GM12891 (cell line): ENCODE measurements at regions not wholly inside any gene's neighbourhood (a gene's known extent, or its start where the extent isn't known, plus 50 kb on each side); places are given as distances from the start of the nearest gene placed in this dataset.

Experiments
- DNase-seq: peaks from one replicate; pipeline ENCODE4 v3.0.0; 2011; ENCODE audit warnings: low spot score; ENCODE audit not compliant: insufficient read length
- FAIRE-seq: peaks from 2 replicates; lab custom pipeline; 2011; peaks lifted over from hg19 to GRCh38; lab: Jason Lieb, UNC
- PAX5 ChIP-seq: IDR thresholded peaks from 2 replicates; pipeline ENCODE4 v1.6.1; 2011; ENCODE audit warnings: low read length, moderate library complexity, mild to moderate bottlenecking; ENCODE audit not compliant: insufficient read depth, severe bottlenecking
- POLR2A ChIP-seq: IDR thresholded peaks from 2 replicates; pipeline ENCODE4 v1.6.1; 2011; ENCODE audit warnings: low read depth, low read length, control low read depth
- POLR2AphosphoS5 ChIP-seq: IDR thresholded peaks from 2 replicates; pipeline ENCODE4 v1.6.1; 2011; ENCODE audit warnings: low read depth, low read length, control low read depth
- POU2F2 ChIP-seq: IDR thresholded peaks from 2 replicates; pipeline ENCODE4 v1.6.1; 2011; ENCODE audit warnings: low read depth, mild to moderate bottlenecking, control low read depth, low read length, moderate library complexity
- SPI1 ChIP-seq: IDR thresholded peaks from 2 replicates; pipeline ENCODE4 v1.6.1; 2011; ENCODE audit warnings: low read depth, low read length, control low read depth
- TAF1 ChIP-seq: IDR thresholded peaks from 2 replicates; pipeline ENCODE4 v1.6.1; 2011; ENCODE audit warnings: low read depth, low read length, control low read depth

DNA sequence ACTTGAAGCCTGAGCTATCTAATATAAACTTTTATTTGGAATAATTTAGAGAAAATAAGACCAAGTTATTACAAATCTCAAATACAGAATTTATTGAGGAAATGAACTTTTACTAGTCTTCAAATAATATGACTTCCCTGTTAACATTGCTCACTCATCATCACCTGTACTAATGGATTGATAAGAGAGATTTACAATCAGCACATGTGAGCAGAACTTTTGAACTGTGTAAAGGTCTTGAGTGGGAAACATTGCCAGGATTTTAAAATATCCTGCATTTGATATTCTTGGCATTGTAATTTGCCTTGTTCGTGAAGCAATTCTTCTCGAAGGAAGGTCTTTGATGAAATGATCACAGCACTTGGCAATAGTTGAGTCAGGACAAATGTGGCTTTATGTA lies 111.9 kb downstream of the FGF9 start:
- FAIRE-seq (no peak), DNase-seq (no peak)
- TF ChIP-seq SPI1 (no peak), POU2F2 (no peak), PAX5 (no peak), POLR2AphosphoS5 (no peak)

DNA sequence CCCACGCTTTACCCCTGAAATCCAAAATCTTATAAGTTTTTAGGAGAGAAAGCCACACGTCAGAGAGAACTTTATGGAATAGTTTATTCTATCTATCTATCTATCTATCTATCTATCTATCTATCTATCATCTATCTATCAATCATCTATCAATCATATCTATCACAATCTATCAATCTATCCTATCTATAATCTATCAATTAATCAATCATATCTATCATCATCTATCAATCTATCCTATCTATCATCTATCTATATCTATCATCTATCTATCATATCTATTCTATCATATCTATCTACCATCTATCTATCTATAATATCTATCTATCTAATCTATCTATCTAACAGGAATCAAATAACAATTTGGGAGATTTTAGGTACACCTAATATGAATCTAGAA lies 115.1 kb downstream of the FGF9 start:
- FAIRE-seq, result no peak
- DNase-seq, result no peak
- no peak for TF ChIP-seq POLR2A
- TF ChIP-seq POLR2AphosphoS5, result no peak
- no peak for TF ChIP-seq PAX5
- TF ChIP-seq POU2F2, result no peak
- TF ChIP-seq TAF1, result no peak
- TF ChIP-seq SPI1, result no peak

DNA sequence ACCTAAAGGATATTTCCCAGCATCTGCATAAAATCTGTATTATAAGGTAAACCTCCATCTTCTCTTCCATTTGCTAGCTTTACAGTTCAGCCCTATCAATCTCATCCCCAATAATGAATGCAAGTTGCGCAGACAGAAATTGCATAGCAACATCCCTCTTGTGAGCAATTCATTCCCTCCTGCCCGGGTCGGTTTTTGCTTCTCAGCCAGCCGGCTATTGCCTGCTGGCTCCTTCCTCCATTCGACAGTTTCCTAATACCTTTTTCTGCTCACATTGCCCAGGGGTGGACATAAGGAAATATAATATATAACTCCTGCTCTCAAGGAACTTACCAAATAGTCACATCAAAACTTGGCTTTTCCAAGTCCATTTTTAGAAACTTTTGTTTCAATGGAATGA lies 125.2 kb downstream of the FGF9 start:
- FAIRE-seq (no peak), DNase-seq (no peak)
- no peak for TF ChIP-seq SPI1

DNA sequence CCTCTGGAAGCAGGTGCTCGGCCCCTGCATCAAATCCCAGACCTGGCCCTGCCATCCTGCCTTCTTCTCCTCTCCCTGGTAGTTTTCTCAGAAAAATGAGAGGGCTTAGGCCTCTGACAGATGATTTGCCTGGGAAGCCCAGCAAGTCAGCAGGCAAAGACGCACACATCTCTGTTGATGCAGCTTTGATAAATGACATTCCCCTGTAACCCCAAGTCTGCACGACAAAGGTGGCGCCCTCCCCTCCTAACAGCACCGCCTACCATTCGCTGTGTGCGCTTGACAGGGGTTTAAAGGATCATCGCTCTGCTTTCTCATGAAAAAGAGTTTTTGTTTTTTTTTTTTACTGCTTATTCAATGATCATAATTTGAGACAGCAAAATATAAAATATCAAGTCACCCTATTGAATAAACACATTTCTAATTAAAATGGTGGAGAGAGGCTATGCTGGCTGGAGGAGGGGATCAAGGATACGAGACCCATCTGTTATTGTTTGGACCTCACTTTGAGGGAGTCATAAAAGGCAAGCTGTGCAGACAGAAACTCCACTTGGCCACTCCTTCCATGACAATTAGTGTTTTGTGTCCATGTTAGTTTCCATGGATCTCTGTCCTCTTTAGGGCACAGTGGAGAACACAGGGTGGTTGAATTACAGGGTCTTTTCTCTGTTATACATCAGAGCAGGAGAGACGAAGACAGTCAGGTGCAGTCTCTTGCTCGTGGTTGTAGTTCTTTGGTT lies 126.1 kb downstream of the FGF9 start:
- no peak for TF ChIP-seq PAX5
- TF ChIP-seq POLR2A, result no peak
- no peak for TF ChIP-seq POU2F2
- TF ChIP-seq TAF1, result no peak
- no peak for TF ChIP-seq POLR2AphosphoS5
- TF ChIP-seq SPI1, result no peak
- no peak for FAIRE-seq
- DNase-seq, result no peak

DNA sequence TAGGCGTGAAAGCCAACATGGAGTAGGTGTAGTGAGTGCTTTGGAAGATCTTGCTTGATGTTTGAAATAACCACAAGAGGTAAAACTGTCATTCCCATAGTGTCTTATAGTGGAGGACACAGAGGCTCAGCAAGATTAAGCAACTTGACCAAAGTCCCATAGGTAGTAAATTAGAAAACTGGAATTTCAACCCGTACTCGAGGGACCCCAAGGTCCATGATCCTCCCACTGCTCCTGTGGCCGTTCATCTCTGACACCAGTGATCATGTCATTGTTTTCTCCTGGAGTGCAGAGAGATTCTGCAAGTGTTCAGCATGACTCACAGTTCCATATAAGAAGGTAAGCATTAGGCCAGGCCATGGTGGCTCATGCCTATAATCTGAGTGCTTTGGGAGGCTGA lies 126.9 kb downstream of the FGF9 start:
- no peak for FAIRE-seq
- no peak for DNase-seq
- no peak for TF ChIP-seq POU2F2
- no peak for TF ChIP-seq TAF1
- TF ChIP-seq PAX5, result no peak
- TF ChIP-seq POLR2AphosphoS5, result no peak
- no peak for TF ChIP-seq SPI1
- TF ChIP-seq POLR2A, result no peak

- no peak for DNase-seq
- TF ChIP-seq POLR2AphosphoS5 (no peak), PAX5 (no peak), TAF1 (no peak), SPI1 (no peak), POLR2A (no peak), POU2F2 (no peak)
- FAIRE-seq, result no peak
Measured at GRCh38 chr13:21798181-21798580, 127.3 kb downstream of the FGF9 start.

GRCh38 chr13:21799671-21800070 lies 128.8 kb downstream of the FGF9 start:
- FAIRE-seq (no peak), DNase-seq (no peak)
- TF ChIP-seq TAF1 (no peak), PAX5 (no peak), POU2F2 (no peak), POLR2AphosphoS5 (no peak), POLR2A (no peak), SPI1 (no peak)

DNA sequence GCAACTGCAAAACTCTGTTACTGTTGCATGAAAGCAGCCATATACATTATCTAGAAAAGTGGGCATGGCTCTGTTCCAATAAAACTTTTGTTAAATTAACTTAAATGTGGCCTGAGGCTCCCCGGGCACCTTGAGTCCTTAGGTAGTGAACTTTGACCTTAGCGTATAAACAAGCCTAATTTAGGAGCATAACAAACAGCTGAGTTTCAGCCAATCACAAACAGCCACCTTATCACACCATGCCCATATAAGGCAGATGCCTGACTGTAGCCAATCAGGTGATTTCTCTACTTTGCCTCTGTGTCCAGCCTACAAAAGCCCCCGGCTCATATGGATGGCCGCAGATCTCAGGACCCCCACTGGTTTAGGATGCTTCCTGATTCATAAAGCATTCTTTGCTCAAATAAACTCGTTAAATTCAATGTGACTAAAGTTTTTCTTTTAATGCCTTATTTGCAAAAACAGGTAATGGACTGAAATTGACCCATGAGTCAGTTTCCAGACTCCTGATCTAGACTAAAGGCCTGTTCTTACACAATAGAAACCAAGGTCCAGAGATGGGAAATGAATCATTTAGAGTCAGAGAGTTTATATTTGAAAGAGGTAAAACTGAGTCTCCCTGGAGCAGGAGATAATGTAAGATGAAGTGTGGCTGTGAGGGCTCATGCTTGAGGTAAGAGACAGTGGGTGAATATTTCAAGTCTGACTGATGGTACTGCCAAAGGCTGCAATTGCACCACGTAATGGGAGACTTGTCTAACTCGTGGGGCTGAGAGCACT lies 130.2 kb downstream of the FGF9 start:
- no peak for DNase-seq
- TF ChIP-seq SPI1 (no peak), TAF1 (no peak), POU2F2 (no peak)
- FAIRE-seq, result no peak

DNA sequence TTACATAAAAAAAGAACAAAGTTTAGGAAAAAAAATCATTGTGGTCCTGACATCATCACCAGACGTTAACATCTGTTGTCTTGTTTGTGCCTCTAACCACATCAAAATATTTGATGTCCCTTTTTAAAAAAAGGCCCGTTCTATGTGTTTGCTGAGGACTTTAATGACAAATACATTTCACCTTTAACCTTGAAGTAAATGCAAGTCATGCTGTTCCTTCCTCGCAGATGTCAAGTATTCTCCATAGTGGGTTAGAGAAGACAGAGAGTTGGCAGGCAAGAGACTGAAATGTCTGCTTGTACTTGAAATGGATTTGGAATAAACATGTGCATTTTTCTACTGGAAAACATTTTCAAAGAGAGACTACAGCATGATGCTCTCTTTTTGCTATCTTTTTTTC lies 134.9 kb downstream of the FGF9 start:
- no peak for FAIRE-seq
- DNase-seq, result no peak
- no peak for TF ChIP-seq POLR2AphosphoS5
- TF ChIP-seq TAF1, result no peak
- TF ChIP-seq POU2F2, result no peak
- TF ChIP-seq SPI1, result no peak
- no peak for TF ChIP-seq POLR2A
- TF ChIP-seq PAX5, result no peak

DNA sequence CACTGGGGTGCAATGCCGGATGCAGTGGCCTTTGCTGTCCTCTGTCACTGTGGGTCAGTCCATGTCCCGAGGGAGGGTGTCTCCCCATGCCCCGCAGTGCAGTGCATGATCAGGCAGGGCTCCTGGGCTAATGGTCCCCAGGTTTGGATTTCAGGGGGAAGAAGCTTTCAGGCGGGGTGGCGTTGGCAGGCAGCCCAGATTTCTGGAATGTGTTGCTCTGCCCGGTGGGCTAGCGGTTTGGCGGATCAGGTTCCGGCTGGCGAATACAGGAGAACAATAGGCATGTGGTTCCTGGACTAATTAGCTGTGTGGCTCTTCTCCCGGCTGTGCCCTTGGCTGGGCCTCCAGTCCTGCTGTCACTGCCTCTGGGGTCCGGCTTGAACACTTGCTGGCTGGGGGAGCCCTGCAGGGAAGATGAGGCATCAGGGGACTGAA lies 141.3 kb downstream of the FGF9 start:
- no peak for DNase-seq
- no peak for FAIRE-seq

More for the DNA sequence above, 141.3 kb downstream of the FGF9 start:
- TF ChIP-seq SPI1, result no peak
- TF ChIP-seq TAF1, result no peak
- TF ChIP-seq PAX5, result no peak
- no peak for TF ChIP-seq POU2F2
- TF ChIP-seq POLR2AphosphoS5, result no peak
- no peak for TF ChIP-seq POLR2A
